Natural killer cell (primary cell): ENCODE measurements at regions not wholly inside any gene's neighbourhood (a gene's known extent, or its start where the extent isn't known, plus 50 kb on each side); places are given as distances from the start of the nearest gene placed in this dataset.

Source experiments
- ATAC-seq, 3 donors: fragments of 150-1000 bp in 2 of 3; fragments of 200-7000 bp in 1 of 3; cut with Tn5 transposase; 1 replicate in 1 of 3; 2 replicates in 2 of 3; pipeline ENCODE4 v1.10.0; 2021; ENCODE audit warnings: mild to moderate bottlenecking in 2 of 3, moderate library complexity in 2 of 3
- DNase-seq, 2 donors: peaks; one replicate each; pipeline versions ENCODE4 v3.0.0 to v3.0.0-alpha.2; 2013 to 2021; ENCODE audit warnings: mixed read lengths in 1 of 2
- H3K27ac ChIP-seq: one replicate; pipeline ENCODE4 v1.5.1; 2013; ENCODE audit warnings: mild to moderate bottlenecking, low read length
- H3K27me3 ChIP-seq: one replicate; pipeline ENCODE4 v1.6.1; 2013; ENCODE audit warnings: low read length; ENCODE audit not compliant: control insufficient read depth, insufficient read depth
- H3K36me3 ChIP-seq: one replicate; pipeline ENCODE4 v1.6.1; 2013; ENCODE audit warnings: low read length; ENCODE audit not compliant: control insufficient read depth, insufficient read depth
- H3K4me1 ChIP-seq: one replicate; pipeline ENCODE4 v1.6.1; 2013; ENCODE audit warnings: low read length; ENCODE audit not compliant: control insufficient read depth, insufficient read depth
- H3K4me3 ChIP-seq: one replicate; pipeline ENCODE4 v1.5.1; 2013; ENCODE audit warnings: low read length
- H3K9me3 ChIP-seq: one replicate; pipeline ENCODE4 v1.6.1; 2013; ENCODE audit warnings: low read length; ENCODE audit not compliant: control insufficient read depth, insufficient read depth
- H3K27ac Mint-ChIP-seq, 2 donors: one replicate each; pipeline ENCODE4 v1.8.0; 2022; ENCODE audit warnings: mild to moderate bottlenecking in 2 of 2, mixed read lengths in 2 of 2, moderate library complexity in 1 of 2
- H3K27me3 Mint-ChIP-seq, 2 donors: one replicate each; pipeline ENCODE4 v1.8.0; 2022; ENCODE audit warnings: low read depth in 2 of 2, mixed read lengths in 2 of 2
- H3K36me3 Mint-ChIP-seq: one replicate; pipeline ENCODE4 v1.8.0; 2022; ENCODE audit warnings: mixed read lengths
- H3K4me1 Mint-ChIP-seq, 2 donors: one replicate each; pipeline ENCODE4 v1.8.0; 2022; ENCODE audit warnings: mixed read lengths in 2 of 2
- H3K4me3 Mint-ChIP-seq: one replicate; pipeline ENCODE4 v1.8.0; 2022; ENCODE audit warnings: mild to moderate bottlenecking, moderate library complexity, mixed read lengths
- H3K9me3 Mint-ChIP-seq, 2 donors: one replicate each; pipeline ENCODE4 v1.8.0; 2022; ENCODE audit warnings: mixed read lengths in 2 of 2
- WGBS: methylation state at CpG from one replicate; pipeline ENCODE4 v1.1.7; 2013; ENCODE audit warnings: missing lambda C conversion rate; ENCODE audit not compliant: insufficient coverage; 5-methylcytosine and 5-hydroxymethylcytosine counted together
- intact Hi-C: fragments of 100-400 bp; cut with micrococcal nuclease; formaldehyde crosslinking; loops from one replicate; pipeline ENCODE4 v1.14.2; 2022
- TF ChIP-seq, protein P1 (sequence below): fragments of 200-600 bp; IDR thresholded peaks from one replicate; pipeline ENCODE4 v1.8.0; 2022; ENCODE audit warnings: antibody characterized with exemption

DNA sequence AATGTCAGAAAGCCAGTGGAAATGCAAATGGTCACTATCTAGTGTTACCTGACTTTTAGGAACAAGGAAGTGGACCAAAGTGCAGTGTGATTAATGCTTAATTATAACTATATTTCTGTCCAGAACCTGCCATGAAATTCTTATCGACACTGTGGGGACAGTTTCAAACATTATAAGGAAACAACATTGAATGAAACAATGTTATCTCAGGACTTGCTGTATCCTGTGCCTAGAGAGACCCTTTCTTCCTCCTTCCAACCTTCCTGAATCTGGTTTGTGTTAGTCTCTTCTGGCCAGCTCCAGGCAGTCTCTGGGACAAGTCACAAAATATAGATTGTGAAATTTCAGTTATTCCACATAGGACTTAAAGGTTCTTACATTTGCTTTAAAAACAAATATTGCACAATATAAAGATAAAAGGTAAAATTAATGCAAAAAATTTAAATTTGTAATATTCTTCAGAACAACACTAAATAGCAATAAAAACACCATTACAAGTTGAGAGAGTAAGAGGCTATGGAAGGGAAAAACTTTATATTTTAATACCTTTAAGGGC lies 203.4 kb downstream of the ZNF674 start:
- Histone ChIP-seq H3K4me1 (no peaks in the 10 kb centered on the region), H3K4me3 (no peak overlapping the region), H3K27ac (no peak overlapping the region), H3K9me3 (no peaks in the 10 kb centered on the region), H3K27me3 (no peaks in the 10 kb centered on the region), H3K36me3 (no peaks in the 10 kb centered on the region)
- Mint-ChIP-seq H3K27me3 (peaks cover 5 to 37% of the 10 kb centered on the region in 2 donors), H3K27ac (no peak overlapping the region), H3K36me3 (no peaks in the 10 kb centered on the region), H3K4me1 (no peaks in the 10 kb centered on the region), H3K9me3 (no peaks in the 10 kb centered on the region), H3K4me3 (no peak overlapping the region)
- intact Hi-C loops = no loop called here
- no peak for DNase-seq
- no CpG with 5 or more reads among the region's 1 CpG for WGBS
- TF ChIP-seq, protein P1, sequence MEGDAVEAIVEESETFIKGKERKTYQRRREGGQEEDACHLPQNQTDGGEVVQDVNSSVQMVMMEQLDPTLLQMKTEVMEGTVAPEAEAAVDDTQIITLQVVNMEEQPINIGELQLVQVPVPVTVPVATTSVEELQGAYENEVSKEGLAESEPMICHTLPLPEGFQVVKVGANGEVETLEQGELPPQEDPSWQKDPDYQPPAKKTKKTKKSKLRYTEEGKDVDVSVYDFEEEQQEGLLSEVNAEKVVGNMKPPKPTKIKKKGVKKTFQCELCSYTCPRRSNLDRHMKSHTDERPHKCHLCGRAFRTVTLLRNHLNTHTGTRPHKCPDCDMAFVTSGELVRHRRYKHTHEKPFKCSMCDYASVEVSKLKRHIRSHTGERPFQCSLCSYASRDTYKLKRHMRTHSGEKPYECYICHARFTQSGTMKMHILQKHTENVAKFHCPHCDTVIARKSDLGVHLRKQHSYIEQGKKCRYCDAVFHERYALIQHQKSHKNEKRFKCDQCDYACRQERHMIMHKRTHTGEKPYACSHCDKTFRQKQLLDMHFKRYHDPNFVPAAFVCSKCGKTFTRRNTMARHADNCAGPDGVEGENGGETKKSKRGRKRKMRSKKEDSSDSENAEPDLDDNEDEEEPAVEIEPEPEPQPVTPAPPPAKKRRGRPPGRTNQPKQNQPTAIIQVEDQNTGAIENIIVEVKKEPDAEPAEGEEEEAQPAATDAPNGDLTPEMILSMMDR = no peak
- no peak for ATAC-seq

DNA sequence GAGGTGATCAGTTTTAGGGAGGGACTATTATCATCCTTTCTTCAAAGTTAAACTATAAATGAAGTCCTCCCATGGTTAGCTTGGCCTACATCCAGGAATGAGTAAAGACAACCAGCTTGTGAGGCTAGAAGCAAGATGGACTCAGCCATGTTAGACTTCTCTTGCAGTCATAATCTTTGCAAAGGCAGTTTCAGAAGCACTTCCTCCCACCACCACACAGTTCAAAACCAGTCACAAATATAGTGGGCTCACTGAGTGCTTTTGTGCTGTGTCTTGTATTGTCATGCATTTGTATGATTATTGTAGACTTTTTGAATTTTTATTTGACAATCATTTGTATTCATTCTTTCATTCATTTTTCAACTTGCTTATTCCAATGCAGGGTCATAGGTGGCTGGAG lies 204.5 kb downstream of the ZNF674 start:
- Mint-ChIP-seq H3K9me3 (no peaks in the 10 kb centered on the region), H3K36me3 (no peaks in the 10 kb centered on the region), H3K4me3 (no peak overlapping the region), H3K27me3 (peaks cover 5 to 30% of the 10 kb centered on the region in 2 donors), H3K27ac (no peak overlapping the region), H3K4me1 (no peaks in the 10 kb centered on the region)
- intact Hi-C loops = no loop called here
- DNase-seq (no peak), ATAC-seq (no peak)
- Histone ChIP-seq H3K27ac (no peak overlapping the region), H3K4me1 (no peaks in the 10 kb centered on the region), H3K36me3 (no peaks in the 10 kb centered on the region), H3K27me3 (no peaks in the 10 kb centered on the region), H3K9me3 (no peaks in the 10 kb centered on the region), H3K4me3 (no peak overlapping the region)
- TF ChIP-seq, protein P1 = no peak

DNA sequence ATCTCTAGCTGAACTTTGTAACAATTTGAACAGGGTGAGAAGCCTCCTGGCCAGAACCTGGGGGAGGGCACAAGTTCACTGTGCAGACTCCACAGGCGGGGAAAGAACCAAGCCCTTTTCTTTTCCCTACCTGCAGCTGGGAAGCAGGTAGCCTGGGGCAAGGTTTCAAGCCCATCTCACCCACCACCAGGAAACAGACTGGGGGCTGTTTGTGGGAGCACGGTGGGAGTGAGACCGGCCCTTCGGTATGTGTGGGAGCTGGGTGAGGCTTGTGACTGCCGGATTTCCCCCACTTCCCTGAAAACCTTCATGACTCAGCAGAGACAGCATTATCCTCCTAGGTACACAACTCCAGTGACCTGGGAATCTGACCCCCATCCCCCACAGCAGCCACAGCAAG lies 211.7 kb downstream of the ZNF674 start:
- Mint-ChIP-seq H3K27ac (no peak overlapping the region), H3K4me1 (no peaks in the 10 kb centered on the region), H3K9me3 (peaks cover 0 to 3% of the 10 kb centered on the region in 2 donors), H3K27me3 (peaks cover 5 to 22% of the 10 kb centered on the region in 2 donors), H3K4me3 (no peak overlapping the region), H3K36me3 (no peaks in the 10 kb centered on the region)
- no peaks in the 10 kb centered on the region for H3K36me3 ChIP-seq
- no peak for ATAC-seq
- no peaks in the 10 kb centered on the region for H3K9me3 ChIP-seq
- H3K27ac ChIP-seq = no peak overlapping the region
- H3K4me3 ChIP-seq = no peak overlapping the region
- no peak for DNase-seq
- WGBS = 67% methylated on average over 1 of the region's 5 CpGs
- intact Hi-C loops = no loop called here
- no peaks in the 10 kb centered on the region for H3K27me3 ChIP-seq
- TF ChIP-seq, protein P1 = no peak
- no peaks in the 10 kb centered on the region for H3K4me1 ChIP-seq

DNA sequence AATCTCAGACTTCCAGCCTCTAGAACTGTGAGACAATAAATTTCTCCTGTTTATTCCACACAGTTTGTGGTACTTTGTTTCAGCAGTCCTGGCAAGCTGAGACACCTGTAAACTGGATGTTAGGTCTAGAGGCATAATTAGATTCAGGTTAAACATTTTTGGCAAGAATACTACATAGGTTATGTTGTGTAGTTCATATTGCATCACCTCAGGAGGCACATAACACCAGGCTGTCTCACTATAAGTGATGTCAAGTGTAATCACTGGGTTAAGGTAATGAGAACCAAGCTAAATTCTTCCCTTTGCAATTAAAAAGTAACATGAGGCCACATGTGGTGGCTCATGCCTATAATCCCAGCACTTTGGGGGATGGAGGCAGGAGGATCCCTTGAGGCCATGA lies 214.2 kb downstream of the ZNF674 start:
- H3K27ac ChIP-seq = no peak overlapping the region
- H3K27me3 Mint-ChIP-seq = peaks cover 5 to 25% of the 10 kb centered on the region in 2 donors
- H3K4me1 Mint-ChIP-seq = no peaks in the 10 kb centered on the region
- no peak overlapping the region for H3K27ac Mint-ChIP-seq
- H3K36me3 Mint-ChIP-seq = no peaks in the 10 kb centered on the region
- DNase-seq = no peak
- no peaks in the 10 kb centered on the region for H3K27me3 ChIP-seq
- H3K36me3 ChIP-seq = no peaks in the 10 kb centered on the region
- peaks cover 0 to 3% of the 10 kb centered on the region in 2 donors for H3K9me3 Mint-ChIP-seq
- no peak overlapping the region for H3K4me3 Mint-ChIP-seq
- ATAC-seq = no peak
- H3K4me3 ChIP-seq = no peak overlapping the region
- intact Hi-C loops = no loop called here
- no peaks in the 10 kb centered on the region for H3K4me1 ChIP-seq
- H3K9me3 ChIP-seq = no peaks in the 10 kb centered on the region
- TF ChIP-seq, protein P1 = no peak
